ENCODE measurements at regions not wholly inside any gene's neighbourhood (a gene's known extent, or its start where the extent isn't known, plus 50 kb on each side); places are given as distances from the start of the nearest gene placed in this dataset.

GRCh38 chr19:28838909-28839308, 374.0 kb downstream of the UQCRFS1 start:
- CTCF ChIA-PET, result no interaction called here
- no peak for TF ChIP-seq EZH2 (IDR thresholded peaks at IDR 0.05; ENCODE audit: borderline replicate concordance, low read depth, low read length, poor library complexity, severe bottlenecking)
- Histone ChIP-seq H3K36me3 (ENCODE audit: insufficient read depth, low read length, poor library complexity, severe bottlenecking) (no peaks in the 10 kb centered on the region), H3K27ac (ENCODE audit: low read depth, low read length, poor library complexity, severe bottlenecking) (no peak overlapping the region), H3K9me3 (ENCODE audit: low read depth, low read length, poor library complexity, severe bottlenecking) (no peaks in the 10 kb centered on the region), H3K27me3 (replicated peaks; ENCODE audit: insufficient read depth, low read depth, low read length, poor library complexity) (no peaks in the 10 kb centered on the region), H3K4me3 (ENCODE audit: low read depth, low read length, poor library complexity, severe bottlenecking) (no peak overlapping the region), H3K4me1 (ENCODE audit: insufficient read depth, low read length, poor library complexity, severe bottlenecking) (no peaks in the 10 kb centered on the region)
- BruUV-seq (replicated peaks), result no TSS peak
- intact Hi-C loops (cut with micrococcal nuclease; ENCODE audit: unreplicated experiment), result no loop called here
- POLR2A ChIA-PET (ENCODE audit: low non-redundant PET), result no interaction called here
- no peak for DNase-seq (ENCODE audit: low spot score)

DNA sequence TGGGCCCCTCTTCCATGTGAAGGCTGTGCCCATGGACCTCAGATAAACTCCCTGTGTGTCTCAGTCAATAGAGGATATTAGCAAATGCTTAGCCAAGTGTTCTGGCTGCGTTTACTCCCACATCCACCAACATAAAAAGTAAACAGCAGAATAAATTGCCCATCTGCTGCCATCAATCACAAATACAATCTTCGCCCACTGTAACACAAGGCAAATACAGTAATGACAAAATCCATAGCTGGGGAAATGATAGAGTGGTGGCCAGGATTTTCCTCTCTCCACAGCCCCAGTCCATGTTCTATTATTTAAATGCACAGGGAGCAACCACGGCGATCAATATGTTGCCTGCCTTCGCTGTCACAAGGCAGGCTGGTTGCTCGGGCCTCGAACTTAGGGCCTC, 376.5 kb downstream of the UQCRFS1 start:
- intact Hi-C loops (cut with micrococcal nuclease; ENCODE audit: unreplicated experiment), result no loop called here
- BruUV-seq (replicated peaks), result no TSS peak
- Histone ChIP-seq H3K9me3 (ENCODE audit: low read depth, low read length, poor library complexity, severe bottlenecking) (no peaks in the 10 kb centered on the region), H3K27me3 (replicated peaks; ENCODE audit: insufficient read depth, low read depth, low read length, poor library complexity) (no peaks in the 10 kb centered on the region), H3K4me3 (ENCODE audit: low read depth, low read length, poor library complexity, severe bottlenecking) (no peak overlapping the region), H3K27ac (ENCODE audit: low read depth, low read length, poor library complexity, severe bottlenecking) (no peak overlapping the region), H3K4me1 (ENCODE audit: insufficient read depth, low read length, poor library complexity, severe bottlenecking) (no peaks in the 10 kb centered on the region), H3K36me3 (ENCODE audit: insufficient read depth, low read length, poor library complexity, severe bottlenecking) (no peaks in the 10 kb centered on the region)
- CTCF ChIA-PET, result no interaction called here
- TF ChIP-seq, protein P1, sequence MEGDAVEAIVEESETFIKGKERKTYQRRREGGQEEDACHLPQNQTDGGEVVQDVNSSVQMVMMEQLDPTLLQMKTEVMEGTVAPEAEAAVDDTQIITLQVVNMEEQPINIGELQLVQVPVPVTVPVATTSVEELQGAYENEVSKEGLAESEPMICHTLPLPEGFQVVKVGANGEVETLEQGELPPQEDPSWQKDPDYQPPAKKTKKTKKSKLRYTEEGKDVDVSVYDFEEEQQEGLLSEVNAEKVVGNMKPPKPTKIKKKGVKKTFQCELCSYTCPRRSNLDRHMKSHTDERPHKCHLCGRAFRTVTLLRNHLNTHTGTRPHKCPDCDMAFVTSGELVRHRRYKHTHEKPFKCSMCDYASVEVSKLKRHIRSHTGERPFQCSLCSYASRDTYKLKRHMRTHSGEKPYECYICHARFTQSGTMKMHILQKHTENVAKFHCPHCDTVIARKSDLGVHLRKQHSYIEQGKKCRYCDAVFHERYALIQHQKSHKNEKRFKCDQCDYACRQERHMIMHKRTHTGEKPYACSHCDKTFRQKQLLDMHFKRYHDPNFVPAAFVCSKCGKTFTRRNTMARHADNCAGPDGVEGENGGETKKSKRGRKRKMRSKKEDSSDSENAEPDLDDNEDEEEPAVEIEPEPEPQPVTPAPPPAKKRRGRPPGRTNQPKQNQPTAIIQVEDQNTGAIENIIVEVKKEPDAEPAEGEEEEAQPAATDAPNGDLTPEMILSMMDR (conservative IDR thresholded peaks at IDR 0.05; ENCODE audit: low read depth, low read length), result no peak
- TF ChIP-seq EZH2 (IDR thresholded peaks at IDR 0.05; ENCODE audit: borderline replicate concordance, low read depth, low read length, poor library complexity, severe bottlenecking), result no peak
- POLR2A ChIA-PET (ENCODE audit: low non-redundant PET), result no interaction called here
- DNase-seq (ENCODE audit: low spot score), result no peak

DNA sequence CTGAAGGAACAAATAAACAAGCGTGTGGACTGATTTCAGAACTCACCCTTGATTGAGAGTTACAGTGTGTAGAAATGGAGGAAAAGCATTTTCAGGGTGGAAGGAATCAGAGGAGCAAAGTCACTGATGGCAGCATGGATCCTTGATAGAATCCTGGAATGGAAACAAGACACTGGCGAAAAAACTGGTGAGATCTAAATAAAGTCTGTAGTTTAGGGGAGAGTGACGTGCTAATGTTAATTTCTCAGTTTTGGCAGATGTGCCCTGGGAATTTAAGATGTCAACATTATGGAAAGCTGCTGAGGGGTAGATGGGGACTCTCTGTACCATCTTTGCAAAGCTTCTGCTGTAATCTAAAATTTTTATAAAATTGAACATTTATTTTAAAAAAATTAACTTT, 378.0 kb downstream of the UQCRFS1 start:
- ChIA-PET CTCF (no interaction called here), POLR2A (ENCODE audit: low non-redundant PET) (no interaction called here)
- no TSS peak for BruUV-seq (replicated peaks)
- intact Hi-C loops (cut with micrococcal nuclease; ENCODE audit: unreplicated experiment), result no loop called here
- Histone ChIP-seq H3K27me3 (replicated peaks; ENCODE audit: insufficient read depth, low read depth, low read length, poor library complexity) (no peaks in the 10 kb centered on the region), H3K4me3 (ENCODE audit: low read depth, low read length, poor library complexity, severe bottlenecking) (no peak overlapping the region), H3K4me1 (ENCODE audit: insufficient read depth, low read length, poor library complexity, severe bottlenecking) (no peaks in the 10 kb centered on the region), H3K36me3 (ENCODE audit: insufficient read depth, low read length, poor library complexity, severe bottlenecking) (no peaks in the 10 kb centered on the region), H3K9me3 (ENCODE audit: low read depth, low read length, poor library complexity, severe bottlenecking) (no peaks in the 10 kb centered on the region), H3K27ac (ENCODE audit: low read depth, low read length, poor library complexity, severe bottlenecking) (no peak overlapping the region)
- no peak for TF ChIP-seq EZH2 (IDR thresholded peaks at IDR 0.05; ENCODE audit: borderline replicate concordance, low read depth, low read length, poor library complexity, severe bottlenecking)
- TF ChIP-seq, protein P1 (conservative IDR thresholded peaks at IDR 0.05; ENCODE audit: low read depth, low read length), result no peak
- DNase-seq (ENCODE audit: low spot score), result no peak

DNA sequence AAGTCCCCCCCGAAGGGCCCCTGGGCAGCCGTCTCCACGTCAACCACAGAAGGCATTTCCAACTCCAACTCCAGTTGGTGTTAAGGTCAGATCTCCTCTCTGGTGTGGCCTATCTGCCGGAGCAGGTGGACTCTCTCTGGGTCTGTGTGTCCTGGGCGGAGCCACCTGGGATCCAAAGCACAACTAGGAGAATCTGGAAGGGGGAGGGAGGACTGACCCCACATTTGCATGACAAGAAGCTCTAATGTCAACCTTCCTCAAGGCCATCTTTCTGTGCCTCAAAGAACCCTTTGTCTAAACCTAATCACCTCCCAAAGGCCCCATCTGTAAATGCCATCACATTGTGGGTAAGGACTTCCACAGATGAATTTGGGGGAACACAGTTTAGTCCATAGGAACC, 381.5 kb downstream of the UQCRFS1 start:
- CTCF ChIA-PET, result no interaction called here
- Histone ChIP-seq H3K4me3 (ENCODE audit: low read depth, low read length, poor library complexity, severe bottlenecking) (no peak overlapping the region), H3K9me3 (ENCODE audit: low read depth, low read length, poor library complexity, severe bottlenecking) (no peaks in the 10 kb centered on the region), H3K27me3 (replicated peaks; ENCODE audit: insufficient read depth, low read depth, low read length, poor library complexity) (no peaks in the 10 kb centered on the region), H3K4me1 (ENCODE audit: insufficient read depth, low read length, poor library complexity, severe bottlenecking) (no peaks in the 10 kb centered on the region), H3K27ac (ENCODE audit: low read depth, low read length, poor library complexity, severe bottlenecking) (no peak overlapping the region), H3K36me3 (ENCODE audit: insufficient read depth, low read length, poor library complexity, severe bottlenecking) (no peaks in the 10 kb centered on the region)
- POLR2A ChIA-PET (ENCODE audit: low non-redundant PET), result no interaction called here
- intact Hi-C loops (cut with micrococcal nuclease; ENCODE audit: unreplicated experiment), result no loop called here
- no peak for DNase-seq (ENCODE audit: low spot score)
- no TSS peak for BruUV-seq (replicated peaks)
- no peak for TF ChIP-seq EZH2 (IDR thresholded peaks at IDR 0.05; ENCODE audit: borderline replicate concordance, low read depth, low read length, poor library complexity, severe bottlenecking)
